Astrocyte (in vitro differentiated cells and primary cell): ENCODE measurements at regions not wholly inside any gene's neighbourhood (a gene's known extent, or its start where the extent isn't known, plus 50 kb on each side); places are given as distances from the start of the nearest gene placed in this dataset.

Source experiments
- DNase-seq: peaks from one replicate; pipeline ENCODE4 v3.0.0-alpha.2; 2010; ENCODE audit warnings: low read depth
- FAIRE-seq: peaks from 2 replicates; lab custom pipeline; 2011; peaks lifted over from hg19 to GRCh38; lab: Jason Lieb, UNC
- H2AFZ ChIP-seq: 2 replicates; pipeline ENCODE4 v1.6.0; 2012; ENCODE audit warnings: low read depth, low read length, inconsistent platforms
- H3K27ac ChIP-seq: 2 replicates; pipeline ENCODE4 v1.5.1; 2011; ENCODE audit warnings: low read depth, low read length, inconsistent platforms
- H3K27me3 ChIP-seq: 2 replicates; pipeline ENCODE4 v1.6.0; 2011; ENCODE audit warnings: low read length, inconsistent platforms; ENCODE audit not compliant: insufficient read depth
- H3K36me3 ChIP-seq: 2 replicates; pipeline ENCODE4 v1.5.1; 2011; ENCODE audit warnings: low read length, inconsistent platforms; ENCODE audit not compliant: insufficient read depth
- H3K4me1 ChIP-seq: 2 replicates; pipeline ENCODE4 v1.5.1; 2011; ENCODE audit warnings: low read length, inconsistent platforms; ENCODE audit not compliant: insufficient read depth
- H3K4me2 ChIP-seq: 2 replicates; pipeline ENCODE4 v1.6.0; 2012; ENCODE audit warnings: low read length, inconsistent platforms
- H3K4me3 ChIP-seq: 2 replicates; pipeline ENCODE4 v1.5.1; 2011; ENCODE audit warnings: low read depth, mild to moderate bottlenecking, low read length, inconsistent platforms; ENCODE audit not compliant: insufficient read depth
- H3K79me2 ChIP-seq: 2 replicates; pipeline ENCODE4 v1.6.0; 2012; ENCODE audit warnings: mild to moderate bottlenecking, low read length, inconsistent platforms; ENCODE audit not compliant: insufficient read depth
- H3K9ac ChIP-seq: 2 replicates; pipeline ENCODE4 v1.6.0; 2012; ENCODE audit warnings: mild to moderate bottlenecking, low read length, inconsistent platforms
- H3K9me3 ChIP-seq: 2 replicates; pipeline ENCODE4 v1.5.1; 2012; ENCODE audit warnings: low read depth, mild to moderate bottlenecking, low read length, inconsistent platforms; ENCODE audit not compliant: insufficient read depth
- H4K20me1 ChIP-seq: 2 replicates; pipeline ENCODE4 v1.6.0; 2012; ENCODE audit warnings: low read length, inconsistent platforms; ENCODE audit not compliant: insufficient read depth
- H3K27ac Mint-ChIP-seq: one replicate; pipeline ENCODE4 v1.8.0; 2021; ENCODE audit warnings: mild to moderate bottlenecking, mixed read lengths; ENCODE audit not compliant: unreplicated experiment
- H3K27me3 Mint-ChIP-seq: one replicate; pipeline ENCODE4 v1.8.0; 2021; ENCODE audit warnings: low read depth, mixed read lengths; ENCODE audit not compliant: unreplicated experiment
- H3K36me3 Mint-ChIP-seq: one replicate; pipeline ENCODE4 v1.8.0; 2021; ENCODE audit warnings: low read depth, mixed read lengths; ENCODE audit not compliant: unreplicated experiment
- H3K4me1 Mint-ChIP-seq: one replicate; pipeline ENCODE4 v1.8.0; 2021; ENCODE audit warnings: low read depth, mixed read lengths; ENCODE audit not compliant: unreplicated experiment
- H3K4me3 Mint-ChIP-seq: one replicate; pipeline ENCODE4 v1.8.0; 2021; ENCODE audit warnings: mild to moderate bottlenecking, moderate library complexity, mixed read lengths; ENCODE audit not compliant: unreplicated experiment
- H3K9me3 Mint-ChIP-seq: one replicate; pipeline ENCODE4 v1.8.0; 2021; ENCODE audit warnings: mild to moderate bottlenecking, mixed read lengths; ENCODE audit not compliant: unreplicated experiment
- CTCF ChIP-seq: IDR thresholded peaks from 2 replicates; pipeline ENCODE4 v1.5.1; 2011; ENCODE audit warnings: low read depth, mild to moderate bottlenecking, inconsistent platforms, low read length, moderate library complexity; ENCODE audit not compliant: insufficient read depth
- EZH2 ChIP-seq: IDR thresholded peaks from 2 replicates; pipeline ENCODE4 v1.6.1; 2012; ENCODE audit warnings: mild to moderate bottlenecking, low read length, inconsistent platforms; ENCODE audit not compliant: insufficient read depth

GRCh38 chr2:172153156-172153555 is 50.5 kb upstream of the DLX2 start:
- H3K9me3 Mint-ChIP-seq: peaks cover 9% of the 10 kb centered on the region
- Histone ChIP-seq H3K9me3 (no peaks in the 10 kb centered on the region), H3K4me1 (no peaks in the 10 kb centered on the region), H2AFZ (no peak overlapping the region), H3K79me2 (no peaks in the 10 kb centered on the region), H3K4me2 (no peak overlapping the region), H3K9ac (no peak overlapping the region), H3K27me3 (peaks cover 15% of the 10 kb centered on the region), H3K4me3 (no peak overlapping the region), H3K36me3 (no peaks in the 10 kb centered on the region), H3K27ac (no peak overlapping the region), H4K20me1 (no peaks in the 10 kb centered on the region)
- H3K4me1 Mint-ChIP-seq: peaks cover 5% of the 10 kb centered on the region
- H3K4me3 Mint-ChIP-seq: no peak overlapping the region
- peaks cover 4% of the 10 kb centered on the region for H3K27me3 Mint-ChIP-seq
- no peak for DNase-seq
- FAIRE-seq: no peak
- no peak for TF ChIP-seq CTCF
- no peak for TF ChIP-seq EZH2
- H3K36me3 Mint-ChIP-seq: no peaks in the 10 kb centered on the region
- no peak overlapping the region for H3K27ac Mint-ChIP-seq

GRCh38 chr2:172153757-172154156 is 51.1 kb upstream of the DLX2 start:
- Mint-ChIP-seq H3K27ac (no peak overlapping the region), H3K27me3 (peaks cover 5% of the 10 kb centered on the region), H3K4me1 (peaks cover 5% of the 10 kb centered on the region), H3K9me3 (peaks cover 9% of the 10 kb centered on the region), H3K36me3 (no peaks in the 10 kb centered on the region), H3K4me3 (no peak overlapping the region)
- Histone ChIP-seq H3K4me3 (no peak overlapping the region), H3K9me3 (no peaks in the 10 kb centered on the region), H3K4me2 (no peak overlapping the region), H4K20me1 (no peaks in the 10 kb centered on the region), H3K79me2 (no peaks in the 10 kb centered on the region), H3K27me3 (peaks cover 15% of the 10 kb centered on the region), H3K27ac (no peak overlapping the region), H3K36me3 (no peaks in the 10 kb centered on the region), H2AFZ (no peak overlapping the region), H3K4me1 (no peaks in the 10 kb centered on the region), H3K9ac (no peak overlapping the region)
- DNase-seq (no peak), FAIRE-seq (no peak)
- TF ChIP-seq CTCF: no peak
- TF ChIP-seq EZH2: no peak

GRCh38 chr2:172155752-172156151 is 53.1 kb upstream of the DLX2 start:
- H3K79me2 ChIP-seq: no peaks in the 10 kb centered on the region
- H3K4me3 Mint-ChIP-seq: no peak overlapping the region
- no peaks in the 10 kb centered on the region for H3K36me3 ChIP-seq
- peaks cover 8% of the 10 kb centered on the region for H3K9me3 Mint-ChIP-seq
- no peak for FAIRE-seq
- no peak for DNase-seq
- H3K27ac Mint-ChIP-seq: no peak overlapping the region
- no peak overlapping the region for H3K9ac ChIP-seq
- H2AFZ ChIP-seq: no peak overlapping the region
- peaks cover 5% of the 10 kb centered on the region for H3K27me3 Mint-ChIP-seq
- no peaks in the 10 kb centered on the region for H3K36me3 Mint-ChIP-seq
- TF ChIP-seq CTCF: no peak
- no peak for TF ChIP-seq EZH2
- peaks cover 5% of the 10 kb centered on the region for H3K4me1 Mint-ChIP-seq
- H4K20me1 ChIP-seq: no peaks in the 10 kb centered on the region
- no peaks in the 10 kb centered on the region for H3K9me3 ChIP-seq
- H3K4me3 ChIP-seq: no peak overlapping the region
- H3K4me2 ChIP-seq: no peak overlapping the region
- H3K27ac ChIP-seq: no peak overlapping the region
- H3K27me3 ChIP-seq: peaks cover 15% of the 10 kb centered on the region
- no peaks in the 10 kb centered on the region for H3K4me1 ChIP-seq
